Activated B cell treated with CpG ODN at 0.5 μM for 24 hours (primary cell): ENCODE measurements at regions not wholly inside any gene's neighbourhood (a gene's known extent, or its start where the extent isn't known, plus 50 kb on each side); places are given as distances from the start of the nearest gene placed in this dataset.
A peak's percentile ranks its signal among the peaks of the same experiment; 100 is the strongest.
"Not testable (repeated sequence)": the region's sequence is repeated elsewhere in the genome, so short reads cannot be mapped to it uniquely, and the experiment has no call there.

Experiments
- ATAC-seq: fragments of 200-7000 bp; cut with Tn5 transposase; one replicate; pipeline ENCODE4 v1.10.0; 2021; ENCODE audit warnings: low read depth, mild to moderate bottlenecking, moderate library complexity
- CTCF ChIA-PET: fragments of 350-600 bp; sonication (Branson Sonifier 250); formaldehyde crosslinking; loops from one replicate; lab custom pipeline; 2021; ENCODE audit warnings: antibody characterized with exemption; lab: Charles Lee
- POLR2A ChIA-PET: fragments of 350-600 bp; sonication (Branson Sonifier 250); formaldehyde crosslinking; loops from one replicate; lab custom pipeline; 2021; ENCODE audit warnings: antibody characterized with exemption; lab: Charles Lee
- DNase-seq: peaks from one replicate; pipeline ENCODE4 v3.0.0; 2022
- H3K27ac Mint-ChIP-seq: one replicate; pipeline ENCODE4 v1.8.0; 2020; ENCODE audit warnings: mixed read lengths
- H3K27me3 Mint-ChIP-seq: one replicate; pipeline ENCODE4 v1.8.0; 2021; ENCODE audit warnings: mixed read lengths
- H3K36me3 Mint-ChIP-seq: one replicate; pipeline ENCODE4 v1.8.0; 2021; ENCODE audit warnings: low read depth, mixed read lengths
- H3K4me1 Mint-ChIP-seq: one replicate; pipeline ENCODE4 v1.8.0; 2021; ENCODE audit warnings: mixed read lengths
- H3K4me3 Mint-ChIP-seq: one replicate; pipeline ENCODE4 v1.8.0; 2020; ENCODE audit warnings: mild to moderate bottlenecking, mixed read lengths
- H3K9me3 Mint-ChIP-seq: one replicate; pipeline ENCODE4 v1.8.0; 2020; ENCODE audit warnings: mixed read lengths
- intact Hi-C: fragments of 100-400 bp; cut with micrococcal nuclease; formaldehyde crosslinking; loops from one replicate; pipeline ENCODE4 v1.15.1; 2024
- TF ChIP-seq, protein P1 (sequence below): fragments of 200-600 bp; IDR thresholded peaks from one replicate; pipeline ENCODE4 v1.8.0; 2022; ENCODE audit warnings: antibody characterized with exemption, mild to moderate bottlenecking

- no peaks in the 10 kb centered on the region for H3K27me3 Mint-ChIP-seq
- H3K27ac Mint-ChIP-seq: no peak overlapping the region
These were observed 218.4 kb downstream of the SOX2 start for GRCh38 chr3:181930105-181930504.

GRCh38 chr3:181932039-181932438 is 220.3 kb downstream of the SOX2 start:
- Mint-ChIP-seq H3K27me3 (no peaks in the 10 kb centered on the region), H3K9me3 (no peaks in the 10 kb centered on the region), H3K36me3 (no peaks in the 10 kb centered on the region), H3K4me3 (peak overlapping the region; percentile 5), H3K4me1 (peaks cover 9% of the 10 kb centered on the region), H3K27ac (no peak overlapping the region)
- TF ChIP-seq, protein P1, sequence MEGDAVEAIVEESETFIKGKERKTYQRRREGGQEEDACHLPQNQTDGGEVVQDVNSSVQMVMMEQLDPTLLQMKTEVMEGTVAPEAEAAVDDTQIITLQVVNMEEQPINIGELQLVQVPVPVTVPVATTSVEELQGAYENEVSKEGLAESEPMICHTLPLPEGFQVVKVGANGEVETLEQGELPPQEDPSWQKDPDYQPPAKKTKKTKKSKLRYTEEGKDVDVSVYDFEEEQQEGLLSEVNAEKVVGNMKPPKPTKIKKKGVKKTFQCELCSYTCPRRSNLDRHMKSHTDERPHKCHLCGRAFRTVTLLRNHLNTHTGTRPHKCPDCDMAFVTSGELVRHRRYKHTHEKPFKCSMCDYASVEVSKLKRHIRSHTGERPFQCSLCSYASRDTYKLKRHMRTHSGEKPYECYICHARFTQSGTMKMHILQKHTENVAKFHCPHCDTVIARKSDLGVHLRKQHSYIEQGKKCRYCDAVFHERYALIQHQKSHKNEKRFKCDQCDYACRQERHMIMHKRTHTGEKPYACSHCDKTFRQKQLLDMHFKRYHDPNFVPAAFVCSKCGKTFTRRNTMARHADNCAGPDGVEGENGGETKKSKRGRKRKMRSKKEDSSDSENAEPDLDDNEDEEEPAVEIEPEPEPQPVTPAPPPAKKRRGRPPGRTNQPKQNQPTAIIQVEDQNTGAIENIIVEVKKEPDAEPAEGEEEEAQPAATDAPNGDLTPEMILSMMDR: no peak
- ChIA-PET CTCF (interaction anchor here (1.4 kb wide), 1 partner anchor 11 kb away, joined by 3 read pairs; no protein-coding TSS in a partner anchor), POLR2A (no interaction called here)
- ATAC-seq (no peak), DNase-seq (no peak)
- intact Hi-C loops: no loop called here

More at GRCh38 chr3:181930105-181930504, 218.4 kb downstream of the SOX2 start:
- Mint-ChIP-seq H3K9me3 (no peaks in the 10 kb centered on the region), H3K36me3 (no peaks in the 10 kb centered on the region), H3K4me1 (peaks cover 9% of the 10 kb centered on the region), H3K4me3 (no peak overlapping the region)
- CTCF ChIA-PET: no interaction called here
- TF ChIP-seq, protein P1: no peak
- ATAC-seq (no peak), DNase-seq (no peak)
- POLR2A ChIA-PET: no interaction called here
- intact Hi-C loops: no loop called here

GRCh38 chr3:181933052-181933618 is 221.4 kb downstream of the SOX2 start:
- Mint-ChIP-seq H3K4me1 (peaks cover 9% of the 10 kb centered on the region), H3K27ac (no peak overlapping the region), H3K9me3 (no peaks in the 10 kb centered on the region), H3K4me3 (no peak overlapping the region), H3K36me3 (no peaks in the 10 kb centered on the region), H3K27me3 (no peaks in the 10 kb centered on the region)
- ChIA-PET CTCF (interaction anchor here (1.4 kb wide), 1 partner anchor 12 kb away, joined by 3 read pairs; no protein-coding TSS in a partner anchor), POLR2A (no interaction called here)
- TF ChIP-seq, protein P1: no peak
- ATAC-seq (no peak), DNase-seq (no peak)
- intact Hi-C loops: no loop called here

DNA sequence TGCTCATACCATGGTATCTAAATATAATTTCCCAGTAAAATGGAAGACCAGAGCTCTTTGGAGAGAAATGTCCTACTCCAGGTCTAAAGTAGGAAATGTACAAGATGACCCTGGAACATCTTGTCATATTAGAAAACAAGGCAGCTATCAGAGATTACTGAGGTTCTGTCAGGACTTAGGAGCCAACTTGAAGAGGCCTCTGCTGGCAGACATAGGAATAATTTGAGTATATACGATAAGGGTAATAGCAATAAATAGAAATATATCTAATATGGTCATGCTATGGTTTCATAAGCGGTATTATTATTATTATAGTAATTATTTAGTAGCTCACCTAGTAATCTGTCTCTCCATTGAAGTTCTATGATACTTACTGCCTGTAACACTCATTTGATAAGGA is 224.2 kb downstream of the SOX2 start:
- DNase-seq (no peak), ATAC-seq (no peak)
- CTCF ChIA-PET: no interaction called here
- Mint-ChIP-seq H3K4me1 (peaks cover 9% of the 10 kb centered on the region), H3K27ac (no peak overlapping the region), H3K36me3 (no peaks in the 10 kb centered on the region), H3K27me3 (no peaks in the 10 kb centered on the region), H3K9me3 (no peaks in the 10 kb centered on the region), H3K4me3 (no peak overlapping the region)
- intact Hi-C loops: no loop called here
- POLR2A ChIA-PET: no interaction called here
- TF ChIP-seq, protein P1: no peak

DNA sequence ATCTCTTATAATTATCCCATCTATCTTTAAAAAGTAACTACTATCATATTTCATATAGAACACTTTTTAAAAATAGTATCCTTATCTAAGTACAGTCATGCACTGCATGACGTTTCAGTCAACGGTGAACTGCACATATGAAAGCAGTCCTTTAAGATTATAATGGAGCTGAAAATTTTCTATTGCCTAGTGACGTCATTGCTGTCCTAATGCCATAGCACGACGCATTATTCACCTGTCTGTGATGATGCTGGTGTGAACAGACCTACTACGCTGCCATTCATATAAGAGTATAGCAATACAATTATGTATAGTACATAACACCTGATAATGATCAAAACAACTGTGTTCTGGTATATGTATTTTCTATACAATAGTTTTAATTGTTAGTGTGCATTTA is 225.0 kb downstream of the SOX2 start:
- TF ChIP-seq, protein P1: no peak
- H3K4me1 Mint-ChIP-seq: peaks cover 7% of the 10 kb centered on the region
- no peaks in the 10 kb centered on the region for H3K27me3 Mint-ChIP-seq
- DNase-seq: no peak
- H3K4me3 Mint-ChIP-seq: no peak overlapping the region
- POLR2A ChIA-PET: no interaction called here
- no peaks in the 10 kb centered on the region for H3K9me3 Mint-ChIP-seq
- no peak for ATAC-seq
- intact Hi-C loops: no loop called here
- no peak overlapping the region for H3K27ac Mint-ChIP-seq
- no peaks in the 10 kb centered on the region for H3K36me3 Mint-ChIP-seq
- CTCF ChIA-PET: no interaction called here

DNA sequence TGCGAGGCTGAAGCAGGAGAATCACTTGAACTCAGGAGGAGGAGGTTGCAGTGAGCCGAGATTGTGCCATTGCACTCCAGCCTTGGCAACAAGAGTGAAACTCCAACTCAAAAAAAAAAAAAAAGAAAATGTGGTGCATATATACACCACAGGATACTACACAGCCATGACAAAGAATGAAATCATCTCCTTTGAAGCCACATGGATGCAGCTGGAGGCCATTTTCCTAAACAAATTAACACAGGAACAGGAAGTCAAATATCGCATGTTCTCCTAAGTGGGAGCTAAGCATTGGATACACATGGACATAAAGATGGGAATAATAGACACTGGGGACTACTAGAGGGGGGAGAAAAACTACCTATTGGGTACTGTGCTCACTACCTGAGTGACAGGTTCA is 226.9 kb downstream of the SOX2 start:
- DNase-seq, ATAC-seq, CTCF ChIA-PET, H3K9me3 Mint-ChIP-seq, H3K36me3 Mint-ChIP-seq, H3K27me3 Mint-ChIP-seq, POLR2A ChIA-PET, intact Hi-C loops, H3K4me3 Mint-ChIP-seq, H3K27ac Mint-ChIP-seq, H3K4me1 Mint-ChIP-seq: not testable (repeated sequence)
